ENCODE measurements at regions not wholly inside any gene's neighbourhood (a gene's known extent, or its start where the extent isn't known, plus 50 kb on each side); places are given as distances from the start of the nearest gene placed in this dataset.

- Histone ChIP-seq H3K4me3 (no peak overlapping the region), H3K27ac (no peak overlapping the region), H3K27me3 (peaks cover 0 to 56% (median 0%) of the 10 kb centered on the region in 4 donors), H3K4me1 (no peaks in the 10 kb centered on the region), H3K9me3 (no peaks in the 10 kb centered on the region), H3K36me3 (no peaks in the 10 kb centered on the region)
- WGBS, 2 donors = 64 to 67% methylated on average over 3 to 6 of the region's 6 CpGs
- TF ChIP-seq, protein P1, sequence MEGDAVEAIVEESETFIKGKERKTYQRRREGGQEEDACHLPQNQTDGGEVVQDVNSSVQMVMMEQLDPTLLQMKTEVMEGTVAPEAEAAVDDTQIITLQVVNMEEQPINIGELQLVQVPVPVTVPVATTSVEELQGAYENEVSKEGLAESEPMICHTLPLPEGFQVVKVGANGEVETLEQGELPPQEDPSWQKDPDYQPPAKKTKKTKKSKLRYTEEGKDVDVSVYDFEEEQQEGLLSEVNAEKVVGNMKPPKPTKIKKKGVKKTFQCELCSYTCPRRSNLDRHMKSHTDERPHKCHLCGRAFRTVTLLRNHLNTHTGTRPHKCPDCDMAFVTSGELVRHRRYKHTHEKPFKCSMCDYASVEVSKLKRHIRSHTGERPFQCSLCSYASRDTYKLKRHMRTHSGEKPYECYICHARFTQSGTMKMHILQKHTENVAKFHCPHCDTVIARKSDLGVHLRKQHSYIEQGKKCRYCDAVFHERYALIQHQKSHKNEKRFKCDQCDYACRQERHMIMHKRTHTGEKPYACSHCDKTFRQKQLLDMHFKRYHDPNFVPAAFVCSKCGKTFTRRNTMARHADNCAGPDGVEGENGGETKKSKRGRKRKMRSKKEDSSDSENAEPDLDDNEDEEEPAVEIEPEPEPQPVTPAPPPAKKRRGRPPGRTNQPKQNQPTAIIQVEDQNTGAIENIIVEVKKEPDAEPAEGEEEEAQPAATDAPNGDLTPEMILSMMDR (IDR thresholded peaks at IDR 0.05) = no peak
- TF ChIP-seq POLR2A (IDR thresholded peaks at IDR 0.05) = no peak
- intact Hi-C loops (cut with DNase I) = no loop called here
- DNase-seq = no peak
These were observed 66.3 kb downstream of the BAMBI start for GRCh38 chr10:28743576-28743975.

DNA sequence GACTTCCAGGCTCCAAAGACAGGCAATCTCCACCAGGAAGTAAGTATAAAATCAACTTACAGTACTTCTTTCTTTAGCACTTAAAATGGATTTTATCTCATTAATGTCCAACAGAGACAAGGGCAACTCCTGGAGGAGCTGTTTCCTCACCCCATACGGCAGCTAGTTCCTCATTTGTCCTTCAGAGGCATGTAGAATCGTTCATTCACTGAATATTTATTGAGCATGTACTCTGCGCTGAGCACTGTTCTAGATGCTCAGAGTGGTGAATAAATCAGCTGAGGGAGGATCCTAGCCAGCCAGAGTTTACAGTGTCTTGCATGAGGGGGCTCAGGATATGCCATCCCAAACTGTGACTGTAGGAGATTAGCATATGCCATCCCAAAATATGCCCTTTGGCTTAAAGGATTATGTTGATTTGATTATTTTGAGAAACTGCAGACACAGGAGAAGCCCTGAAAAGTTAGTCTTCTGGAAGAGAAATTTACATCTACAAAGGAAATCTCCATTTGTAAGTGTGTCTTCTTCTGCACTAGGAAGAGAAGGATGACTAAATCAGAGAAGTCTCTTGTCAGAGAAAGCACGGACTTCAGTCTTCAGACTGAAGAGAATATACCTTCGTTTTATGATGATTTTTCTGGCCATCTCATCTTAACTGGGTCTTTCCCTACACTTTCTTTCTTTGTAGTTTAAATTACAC lies 66.9 kb downstream of the BAMBI start:
- DNase-seq = no peak
- intact Hi-C loops (cut with DNase I) = no loop called here
- Histone ChIP-seq H3K9me3 (no peaks in the 10 kb centered on the region), H3K4me1 (no peaks in the 10 kb centered on the region), H3K27me3 (peaks cover 0 to 49% (median 0%) of the 10 kb centered on the region in 4 donors), H3K4me3 (no peak overlapping the region), H3K27ac (no peak overlapping the region), H3K36me3 (no peaks in the 10 kb centered on the region)
- TF ChIP-seq, protein P1 (IDR thresholded peaks at IDR 0.05) = no peak
- TF ChIP-seq POLR2A (IDR thresholded peaks at IDR 0.05) = no peak
- 42 to 61% methylated on average over 5 of the region's 5 CpGs for WGBS, 2 donors

GRCh38 chr10:28754930-28755718 lies 77.8 kb downstream of the BAMBI start:
- H3K4me1 ChIP-seq = no peaks in the 10 kb centered on the region
- DNase-seq = no peak
- 51 to 55% methylated on average over 3 of the region's 3 CpGs for WGBS, 2 donors
- intact Hi-C loops (cut with DNase I) = no loop called here
- peaks cover 0 to 9% (median 1%) of the 10 kb centered on the region in 3 donors for H3K9me3 ChIP-seq
- no peaks in the 10 kb centered on the region for H3K36me3 ChIP-seq
- no peak overlapping the region for H3K27ac ChIP-seq
- TF ChIP-seq POLR2A (IDR thresholded peaks at IDR 0.05) = no peak
- TF ChIP-seq, protein P1 (IDR thresholded peaks at IDR 0.05) = no peak
- peaks cover 0 to 26% (median 0%) of the 10 kb centered on the region in 4 donors for H3K27me3 ChIP-seq
- H3K4me3 ChIP-seq = no peak overlapping the region

DNA sequence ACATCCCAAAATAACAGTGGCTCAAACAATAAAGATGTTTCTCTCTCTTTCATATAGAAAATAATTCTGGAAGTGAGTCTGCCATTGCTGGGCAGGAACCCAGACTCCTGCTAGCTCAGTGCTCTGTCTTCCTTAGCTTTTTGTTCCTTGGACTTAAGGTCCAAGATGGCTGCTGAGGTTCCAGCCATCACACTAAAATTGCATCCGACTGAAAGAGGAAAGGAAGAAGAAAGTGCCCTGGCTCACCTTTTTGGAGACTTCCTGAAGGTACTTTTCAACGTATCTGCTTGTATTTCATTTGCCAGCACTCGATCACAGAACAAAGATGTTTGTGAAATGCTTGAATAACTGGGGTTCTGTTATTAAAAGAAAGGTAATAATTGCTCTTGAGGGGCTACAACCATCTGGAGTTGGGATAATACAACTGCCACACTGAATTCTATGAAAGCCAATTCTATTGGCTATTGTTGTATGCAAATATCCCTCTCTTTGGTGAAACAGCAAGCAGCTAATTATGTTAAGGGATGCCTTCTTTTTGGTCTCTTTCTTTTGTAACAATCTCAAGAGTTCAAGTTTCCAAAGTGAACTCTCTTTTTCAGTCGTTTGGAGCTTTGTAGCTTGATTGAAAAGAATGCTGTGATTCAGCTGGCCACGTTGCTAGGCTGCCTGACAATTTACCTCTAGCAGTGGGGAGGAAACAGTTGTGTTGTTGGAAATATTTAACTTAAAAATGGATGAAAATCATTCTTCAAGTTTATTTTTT lies 83.9 kb downstream of the BAMBI start:
- intact Hi-C loops (cut with DNase I) = no loop called here
- H3K4me3 ChIP-seq = no peak overlapping the region
- DNase-seq = no peak
- H3K36me3 ChIP-seq = no peaks in the 10 kb centered on the region
- TF ChIP-seq POLR2A (IDR thresholded peaks at IDR 0.05) = no peak
- TF ChIP-seq, protein P1 (IDR thresholded peaks at IDR 0.05) = no peak
- peaks cover 0 to 56% (median 0%) of the 10 kb centered on the region in 4 donors for H3K27me3 ChIP-seq
- H3K9me3 ChIP-seq = no peaks in the 10 kb centered on the region
- no peaks in the 10 kb centered on the region for H3K4me1 ChIP-seq
- no peak overlapping the region for H3K27ac ChIP-seq
- WGBS, 2 donors = 42 to 50% methylated on average over 5 of the region's 5 CpGs

Data from esophagus squamous epithelium (tissue), 5 donors.